ENCODE measurements at regions not wholly inside any gene's neighbourhood (a gene's known extent, or its start where the extent isn't known, plus 50 kb on each side); places are given as distances from the start of the nearest gene placed in this dataset.

DNA sequence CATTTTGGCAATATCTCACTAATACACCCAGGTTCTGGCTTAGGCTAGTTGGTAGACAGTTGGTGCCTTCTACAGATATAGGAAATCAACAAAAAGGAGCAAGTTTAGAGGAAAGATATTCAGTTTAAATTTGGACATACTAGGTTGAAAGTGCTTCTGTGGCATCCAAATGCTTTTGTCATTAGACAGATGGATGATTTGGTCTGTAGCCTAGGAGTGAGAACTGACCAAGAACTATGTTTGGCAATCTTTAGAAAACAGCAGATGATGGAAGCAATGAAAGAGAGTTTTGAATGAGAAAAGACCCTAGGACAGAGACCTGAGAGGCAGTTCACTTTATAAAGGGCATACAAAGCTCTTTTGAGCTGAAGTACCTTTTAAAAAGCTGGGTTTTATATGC, 201.3 kb upstream of the FSHR start:
- TF ChIP-seq, protein P1, sequence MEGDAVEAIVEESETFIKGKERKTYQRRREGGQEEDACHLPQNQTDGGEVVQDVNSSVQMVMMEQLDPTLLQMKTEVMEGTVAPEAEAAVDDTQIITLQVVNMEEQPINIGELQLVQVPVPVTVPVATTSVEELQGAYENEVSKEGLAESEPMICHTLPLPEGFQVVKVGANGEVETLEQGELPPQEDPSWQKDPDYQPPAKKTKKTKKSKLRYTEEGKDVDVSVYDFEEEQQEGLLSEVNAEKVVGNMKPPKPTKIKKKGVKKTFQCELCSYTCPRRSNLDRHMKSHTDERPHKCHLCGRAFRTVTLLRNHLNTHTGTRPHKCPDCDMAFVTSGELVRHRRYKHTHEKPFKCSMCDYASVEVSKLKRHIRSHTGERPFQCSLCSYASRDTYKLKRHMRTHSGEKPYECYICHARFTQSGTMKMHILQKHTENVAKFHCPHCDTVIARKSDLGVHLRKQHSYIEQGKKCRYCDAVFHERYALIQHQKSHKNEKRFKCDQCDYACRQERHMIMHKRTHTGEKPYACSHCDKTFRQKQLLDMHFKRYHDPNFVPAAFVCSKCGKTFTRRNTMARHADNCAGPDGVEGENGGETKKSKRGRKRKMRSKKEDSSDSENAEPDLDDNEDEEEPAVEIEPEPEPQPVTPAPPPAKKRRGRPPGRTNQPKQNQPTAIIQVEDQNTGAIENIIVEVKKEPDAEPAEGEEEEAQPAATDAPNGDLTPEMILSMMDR (IDR thresholded peaks at IDR 0.05) = no peak
- no peak for TF ChIP-seq EP300 (IDR thresholded peaks at IDR 0.05)

Measured in ovary (tissue), 3 donors.